Stimulated activated CD4-positive, alpha-beta T cell treated with anti-CD3 and anti-CD28 coated beads, Interleukin-1b, Interleukin-23, amount 100 ng/mL, for 24 hours (primary cell): ENCODE measurements at regions not wholly inside any gene's neighbourhood (a gene's known extent, or its start where the extent isn't known, plus 50 kb on each side); places are given as distances from the start of the nearest gene placed in this dataset.

Experiments
- DNase-seq, 4 experiments: peaks; one replicate each; pipeline ENCODE4 v3.0.0-alpha.2; 2020; ENCODE audit warnings: low read depth in 4 of 4, low spot score in 1 of 4

DNA sequence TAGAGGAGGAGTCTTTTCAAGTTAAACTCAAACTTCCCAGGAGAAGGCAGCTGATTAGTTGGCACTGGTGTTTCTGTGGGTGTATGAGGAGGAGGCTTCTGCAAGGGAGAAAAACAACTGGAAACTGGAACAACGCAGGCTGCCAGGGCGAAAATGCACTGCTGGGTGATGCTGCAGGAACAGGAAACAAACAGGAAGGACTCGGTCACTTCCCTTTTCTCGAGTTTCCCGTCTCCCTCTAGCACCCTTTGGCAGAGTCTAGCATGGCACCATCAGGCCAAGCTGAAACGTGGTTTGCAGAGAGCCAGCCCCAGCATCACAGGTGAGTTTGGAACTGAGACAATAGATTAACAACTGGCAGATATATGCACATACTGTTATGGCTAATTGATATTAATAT is 77.5 kb upstream of the CAST start:
- DNase-seq = no peak

DNA sequence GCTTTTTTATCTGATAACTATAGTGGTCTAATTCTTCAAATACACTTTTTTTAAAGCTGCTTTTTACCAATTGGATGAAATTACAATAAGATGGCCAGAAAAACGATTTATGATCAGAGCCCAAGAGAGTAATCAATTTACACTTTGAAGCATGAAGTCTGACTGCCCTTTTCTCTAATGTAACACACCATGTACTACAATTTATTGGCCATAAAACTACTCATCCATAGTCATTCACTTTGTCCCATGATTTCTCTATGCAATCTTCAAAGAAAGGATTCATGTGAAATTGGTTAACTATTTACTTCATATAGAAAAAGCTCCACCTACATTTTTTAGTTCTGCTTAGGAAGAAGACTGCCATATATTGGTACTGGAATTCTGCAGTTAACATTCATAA is 73.6 kb upstream of the CAST start:
- DNase-seq = no peak

DNA sequence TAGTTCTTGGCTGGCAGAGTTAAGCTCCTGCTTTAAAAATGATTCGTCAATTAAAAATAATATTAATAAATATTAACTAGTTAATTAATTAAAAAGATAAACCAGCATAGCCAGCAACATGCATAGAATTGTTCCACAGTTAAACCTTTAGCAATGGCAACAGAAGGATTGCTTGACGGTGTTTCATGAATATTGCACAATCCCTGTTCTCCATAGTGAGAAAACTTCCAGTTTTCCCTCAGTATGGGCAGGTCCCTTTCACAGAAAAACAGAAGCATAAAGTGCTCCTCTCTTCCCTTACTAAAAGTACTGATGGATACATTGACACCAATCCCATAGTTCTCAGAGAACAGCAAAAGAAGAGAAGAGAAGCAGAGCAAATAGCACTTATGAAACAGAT is 71.4 kb upstream of the CAST start:
- no peak for DNase-seq

DNA sequence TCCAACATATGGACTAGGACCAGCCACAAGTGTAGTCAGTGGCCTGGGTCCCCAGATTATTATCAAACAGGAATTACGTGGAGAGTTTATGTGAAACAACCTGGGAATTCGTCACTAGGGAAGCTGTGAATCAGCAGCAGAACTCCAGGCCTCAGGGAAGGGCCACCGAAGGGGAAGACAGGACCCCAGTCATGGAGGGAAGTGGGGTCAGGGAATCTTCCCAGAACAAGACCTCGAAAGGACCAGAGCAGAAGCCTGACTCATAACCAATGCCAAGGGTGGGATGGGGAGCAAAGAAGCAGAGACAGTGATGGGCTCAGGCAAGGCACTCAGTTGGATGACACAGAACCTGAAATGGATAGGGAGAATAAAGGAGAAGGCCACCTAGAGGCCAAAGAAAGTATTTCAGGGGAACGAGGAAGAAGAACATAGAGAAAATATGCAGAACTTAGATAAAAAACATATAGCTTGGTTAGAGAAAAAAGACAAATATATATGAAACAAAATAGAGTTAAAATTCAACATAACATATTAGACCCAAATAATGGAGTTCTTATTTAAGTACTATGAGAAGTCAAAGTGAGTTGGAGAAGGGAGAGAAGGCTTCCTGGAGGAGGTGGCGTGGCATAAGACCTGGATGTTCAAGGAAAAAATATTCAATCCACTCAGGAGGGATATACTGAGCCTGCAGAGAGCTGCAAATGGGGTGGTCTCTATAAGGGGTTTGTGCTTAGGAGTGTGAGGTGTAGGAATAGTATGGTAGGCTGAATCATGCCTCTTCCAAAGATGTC is 66.7 kb upstream of the CAST start:
- no peak for DNase-seq

DNA sequence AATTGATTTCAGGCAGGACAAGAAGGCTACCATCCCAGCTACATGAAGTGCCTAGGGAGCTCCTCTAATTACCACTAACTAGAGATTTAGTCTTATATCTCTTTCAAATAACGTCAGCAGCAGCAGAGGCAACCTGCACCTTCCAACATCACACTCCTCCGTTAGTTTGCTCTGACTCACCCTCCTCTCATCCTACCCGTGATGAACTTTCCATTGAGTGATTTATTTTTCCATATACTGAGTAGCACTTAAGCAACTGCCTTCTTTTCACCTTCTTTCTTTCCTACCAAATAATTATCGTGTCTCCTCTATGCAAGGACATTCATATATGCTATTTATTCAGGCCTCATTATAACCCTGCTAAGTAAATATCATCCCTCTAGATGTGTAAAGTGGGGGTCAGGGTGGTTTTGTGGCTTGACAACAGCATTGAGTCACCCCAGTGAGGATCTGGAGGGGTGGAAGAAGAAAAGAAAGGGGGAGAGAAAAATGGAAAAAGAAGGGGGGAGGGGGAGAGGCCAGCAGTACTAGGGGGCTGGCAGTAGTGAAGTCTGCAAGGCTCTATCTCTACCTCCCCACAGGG is 64.6 kb upstream of the CAST start:
- DNase-seq = no peak

DNA sequence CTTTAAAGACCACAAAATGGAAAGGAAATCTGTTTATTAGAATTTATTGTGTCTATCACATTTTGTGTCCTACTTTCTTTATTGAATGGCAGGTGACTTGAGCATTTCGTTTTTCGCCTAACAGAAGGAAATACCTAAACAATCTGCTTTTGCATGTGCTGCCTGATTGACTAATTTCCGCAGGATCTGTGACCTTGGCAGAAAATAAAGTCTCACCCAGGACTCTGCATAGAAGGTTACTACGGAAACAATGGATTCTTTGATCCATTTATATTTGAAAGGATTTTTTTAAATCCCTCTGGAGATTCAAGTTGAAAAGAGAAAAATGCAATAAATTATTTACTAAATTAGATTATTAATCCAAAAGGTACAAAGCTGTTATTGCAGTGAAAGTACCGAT is 61.0 kb upstream of the CAST start:
- no peak for DNase-seq

DNA sequence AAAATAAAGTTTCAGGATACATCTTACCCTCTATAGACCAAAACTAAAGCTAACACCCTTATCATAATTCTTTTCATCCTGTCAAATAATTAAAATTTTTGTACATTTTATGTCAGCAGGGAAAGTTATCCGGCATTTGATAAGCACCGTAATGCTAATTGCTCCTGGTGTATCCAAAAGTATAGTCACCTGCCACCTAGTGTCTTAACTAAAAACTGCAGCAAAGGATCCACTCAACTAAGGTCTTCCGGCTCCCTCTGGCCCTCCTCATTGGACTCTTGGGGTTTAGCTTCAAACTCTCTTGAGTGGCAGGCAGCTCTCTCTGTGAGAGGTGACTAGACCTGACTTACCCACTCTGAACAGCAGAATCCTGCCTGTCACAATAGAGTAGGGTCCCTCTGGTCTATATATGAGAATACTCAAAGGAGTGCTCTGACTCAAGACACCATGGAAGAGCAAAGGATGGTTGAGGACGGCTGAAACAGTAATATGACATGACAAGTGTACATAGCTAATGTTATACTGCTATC is 60.4 kb upstream of the CAST start:
- peak in 3 of 4 experiments; percentile 35 to 49 (median 45) for DNase-seq

DNA sequence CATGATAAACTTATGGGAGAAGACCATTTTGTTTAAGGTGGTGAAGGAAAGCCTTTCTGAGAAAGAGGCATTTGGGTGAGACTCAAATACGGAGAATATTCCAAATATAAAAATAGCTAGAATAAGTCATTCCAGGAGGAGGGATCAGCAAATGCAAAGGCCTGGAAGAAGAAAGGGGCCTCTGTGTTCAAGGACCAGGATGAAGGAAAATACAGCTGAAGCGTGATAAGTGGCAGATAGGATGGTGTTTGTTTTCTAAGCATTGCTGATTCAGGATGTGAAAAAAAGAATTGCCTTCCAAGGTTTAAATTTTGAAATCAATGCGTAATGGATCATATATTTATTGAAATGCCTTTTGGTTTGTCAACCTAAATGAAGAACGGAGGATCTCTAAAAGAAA is 59.4 kb upstream of the CAST start:
- no peak for DNase-seq

DNA sequence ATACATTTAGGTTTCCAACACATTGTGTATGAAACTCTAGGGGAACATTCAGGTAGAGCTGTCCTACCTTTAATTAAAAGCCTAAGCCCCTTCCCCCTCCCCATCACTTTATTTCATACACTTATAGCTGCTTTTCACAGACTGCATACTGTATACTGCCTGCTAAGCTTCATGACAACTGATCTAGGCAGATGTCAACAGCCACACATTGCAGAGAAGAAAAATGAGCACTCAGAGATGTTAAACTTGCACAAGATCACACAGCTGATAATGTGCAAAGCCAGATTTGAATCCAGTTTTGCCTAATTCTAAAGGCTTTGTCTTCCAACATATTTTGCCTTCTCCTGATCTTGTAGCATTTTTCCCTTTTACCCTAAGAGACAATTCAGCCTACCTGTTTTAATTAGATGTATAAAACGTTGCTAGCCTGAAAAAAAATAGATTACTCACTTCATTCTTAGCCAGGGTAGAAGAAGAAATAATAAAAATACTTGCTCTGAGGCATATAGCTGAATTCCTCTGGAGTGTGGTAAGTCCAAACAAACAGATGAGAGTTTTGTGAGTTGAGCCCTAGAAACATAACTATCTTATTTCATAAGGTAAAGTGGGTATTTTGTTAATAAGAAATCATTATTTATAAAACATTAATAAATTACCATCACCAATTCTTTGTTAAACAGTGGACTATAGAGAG is 56.9 kb upstream of the CAST start:
- DNase-seq = no peak

DNA sequence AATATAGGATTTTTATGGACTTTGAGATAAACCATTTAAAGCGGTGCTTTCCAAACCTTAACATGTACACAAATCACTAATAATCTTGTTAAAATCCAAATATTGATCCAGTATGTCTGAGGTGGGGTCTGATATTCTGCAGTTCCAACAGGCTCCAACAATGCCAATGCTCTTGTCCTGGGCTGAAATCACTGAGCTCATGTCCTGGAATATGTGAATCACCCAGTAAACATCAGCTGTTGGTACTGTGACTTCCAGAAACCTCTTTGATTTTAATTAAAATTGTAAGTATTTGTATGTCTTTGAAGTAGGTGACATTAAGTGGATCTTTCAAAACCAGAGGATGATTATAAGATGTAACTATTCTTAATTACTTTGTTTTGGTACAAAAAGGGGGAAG is 52.8 kb upstream of the CAST start:
- no peak for DNase-seq

DNA sequence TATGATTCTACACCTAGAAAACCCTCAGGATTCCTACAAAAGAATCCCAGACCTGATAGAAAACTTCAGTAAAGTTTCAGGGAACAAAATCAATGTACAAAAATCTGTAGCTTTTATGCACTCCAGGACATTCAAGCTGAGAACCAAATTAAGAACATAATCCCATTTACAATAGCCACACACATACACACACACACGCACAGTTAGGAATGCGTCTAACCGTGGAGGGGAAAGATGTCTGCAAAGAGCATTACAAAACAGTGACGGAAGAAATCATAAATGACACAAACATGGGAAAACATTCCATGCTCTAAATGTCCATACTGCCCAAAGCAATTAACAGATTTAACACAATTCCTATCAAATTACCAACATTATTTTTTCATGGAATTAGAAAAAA is 51.4 kb upstream of the CAST start:
- no peak for DNase-seq

DNA sequence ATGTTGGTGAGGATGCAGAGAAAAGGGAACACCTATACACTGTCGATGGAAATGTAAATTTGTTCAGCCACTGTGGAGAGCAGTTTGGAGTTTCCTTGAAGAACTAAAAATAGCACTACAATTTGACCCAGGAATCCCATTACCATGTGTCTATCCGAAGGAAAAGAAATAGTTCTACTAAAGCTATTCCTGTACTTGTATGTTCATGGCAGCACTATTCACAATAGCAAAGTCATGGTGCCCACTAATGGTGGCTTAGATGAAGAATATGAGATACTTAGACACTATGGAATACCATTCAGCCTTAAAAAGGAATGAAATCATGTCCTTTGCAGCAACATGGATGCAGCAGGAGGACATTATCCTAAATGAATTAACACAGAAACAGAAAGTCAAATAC is 50.2 kb upstream of the CAST start:
- DNase-seq = no peak
